H1 (cell line): ENCODE measurements at regions not wholly inside any gene's neighbourhood (a gene's known extent, or its start where the extent isn't known, plus 50 kb on each side); places are given as distances from the start of the nearest gene placed in this dataset.

Experiments used
- CTCF ChIA-PET: fragments of 300-600 bp; sonication (Branson Sonifier 250); formaldehyde crosslinking; loops from one replicate; lab custom pipeline; 2021; ENCODE audit not compliant: partially characterized antibody; lab: Charles Lee
- POLR2A ChIA-PET: fragments of 300-600 bp; sonication (Branson Sonifier 250); formaldehyde crosslinking; loops from one replicate; lab custom pipeline; 2021; ENCODE audit warnings: inconsistent platforms; ENCODE audit not compliant: partially characterized antibody; lab: Charles Lee
- DNase-seq, 2 experiments: peaks; one replicate each; pipeline versions ENCODE4 v3.0.0 to v3.0.0-alpha.2; 2010 to 2022; ENCODE audit warnings: low spot score in 2 of 2, low read depth in 1 of 2, mixed read lengths in 1 of 2
- FAIRE-seq: peaks from 2 replicates; lab custom pipeline; 2011; peaks lifted over from hg19 to GRCh38; lab: Jason Lieb, UNC
- H2AFZ ChIP-seq: 2 replicates; pipeline ENCODE4 v1.8.1; 2012; ENCODE audit warnings: low read length, inconsistent platforms
- H2AK5ac ChIP-seq: 2 replicates; pipeline ENCODE4 v1.6.1; 2013; ENCODE audit warnings: low read depth, low read length
- H2BK120ac ChIP-seq: replicated peaks from 2 replicates; pipeline ENCODE3; 2013; ENCODE audit warnings: low read depth, low read length, inconsistent platforms
- H2BK12ac ChIP-seq: 2 replicates; pipeline ENCODE4 v1.6.1; 2013; ENCODE audit warnings: low read depth, low read length
- H2BK15ac ChIP-seq: 2 replicates; pipeline ENCODE4 v1.6.1; 2013; ENCODE audit warnings: low read length
- H2BK20ac ChIP-seq: 2 replicates; pipeline ENCODE4 v1.6.1; 2013; ENCODE audit warnings: low read length
- H2BK5ac ChIP-seq: 2 replicates; pipeline ENCODE4 v1.6.1; 2013; ENCODE audit warnings: low read depth, low read length
- H3K14ac ChIP-seq: 2 replicates; pipeline ENCODE4 v1.6.1; 2013; ENCODE audit warnings: inconsistent platforms; ENCODE audit not compliant: insufficient read length
- H3K18ac ChIP-seq: 2 replicates; pipeline ENCODE4 v1.6.1; 2013; ENCODE audit warnings: low read length; ENCODE audit errors: extremely low read depth
- H3K23ac ChIP-seq: 2 replicates; pipeline ENCODE4 v1.6.1; 2013; ENCODE audit warnings: inconsistent platforms; ENCODE audit not compliant: insufficient read length
- H3K23me2 ChIP-seq: 2 replicates; pipeline ENCODE4 v1.6.1; 2013; ENCODE audit warnings: low read depth, low read length
- H3K27ac ChIP-seq: 2 replicates; pipeline ENCODE4 v1.6.1; 2011; ENCODE audit warnings: low read depth, low read length, inconsistent platforms
- H3K27me3 ChIP-seq, 4 experiments: replicated peaks in 1 of 4; 1 replicate in 1 of 4; 2 replicates in 3 of 4; pipeline versions ENCODE4 v1.6.1 to v1.8.1; 2011 to 2013; ENCODE audit warnings: low read length in 3 of 4, mild to moderate bottlenecking in 3 of 4, inconsistent platforms in 2 of 4, mixed read lengths in 2 of 4, moderate library complexity in 1 of 4; ENCODE audit not compliant: control insufficient read depth in 3 of 4, insufficient read depth in 3 of 4; ENCODE audit errors: extremely low read depth in 1 of 4
- H3K36me3 ChIP-seq, 4 experiments: 2 replicates each; pipeline versions ENCODE4 v1.6.1 to v1.8.1; 2011 to 2013; ENCODE audit warnings: mild to moderate bottlenecking in 4 of 4, low read length in 3 of 4, moderate library complexity in 2 of 4, control low read depth in 1 of 4, inconsistent platforms in 1 of 4; ENCODE audit not compliant: insufficient read depth in 4 of 4, control insufficient read depth in 2 of 4
- H3K4ac ChIP-seq: replicated peaks from 2 replicates; pipeline ENCODE3; 2013; ENCODE audit warnings: low read length, low read depth, mixed read lengths, inconsistent platforms; ENCODE audit not compliant: insufficient read length
- H3K4me1 ChIP-seq, 4 experiments: replicated peaks in 1 of 4; 1 replicate in 1 of 4; 2 replicates in 3 of 4; pipeline versions ENCODE4 v1.6.1 to v1.8.1; 2011 to 2013; ENCODE audit warnings: low read length in 3 of 4, inconsistent platforms in 2 of 4, mixed read lengths in 1 of 4; ENCODE audit not compliant: insufficient read depth in 4 of 4, control insufficient read depth in 3 of 4
- H3K4me2 ChIP-seq, 2 experiments: 2 replicates each; pipeline versions ENCODE4 v1.6.1 to v1.8.1; 2011 to 2013; ENCODE audit warnings: low read depth in 2 of 2, low read length in 2 of 2, control low read depth in 1 of 2, inconsistent platforms in 1 of 2, mild to moderate bottlenecking in 1 of 2; ENCODE audit not compliant: insufficient read depth in 1 of 2
- H3K4me3 ChIP-seq, 4 experiments: fragments of 200-600, 300-600 bp in 1 of 4; sonication (generic), shearing (Covaris generic), sonication (Bioruptor Twin) in 1 of 4; 2 replicates each; pipeline versions ENCODE4 v1.5.1 to v1.8.1; 2011 to 2016; ENCODE audit warnings: low read length in 4 of 4, low read depth in 3 of 4, control low read depth in 2 of 4, inconsistent platforms in 2 of 4, mild to moderate bottlenecking in 2 of 4, mixed read lengths in 1 of 4, moderate library complexity in 1 of 4; ENCODE audit not compliant: insufficient read depth in 2 of 4; ENCODE audit errors: extremely low read depth in 1 of 4
- H3K56ac ChIP-seq: replicated peaks from 2 replicates; pipeline ENCODE3; 2013; ENCODE audit warnings: low read depth, mild to moderate bottlenecking, mixed read lengths, low read length, inconsistent platforms; ENCODE audit not compliant: insufficient read length
- H3K79me1 ChIP-seq: 2 replicates; pipeline ENCODE4 v1.6.1; 2013; ENCODE audit warnings: low read depth, low read length, control low read depth
- H3K79me2 ChIP-seq, 2 experiments: 2 replicates each; pipeline versions ENCODE4 v1.6.1 to v1.8.1; 2012 to 2013; ENCODE audit warnings: low read length in 2 of 2, mild to moderate bottlenecking in 2 of 2, inconsistent platforms in 1 of 2; ENCODE audit not compliant: insufficient read depth in 2 of 2, control insufficient read depth in 1 of 2
- H3K9ac ChIP-seq, 4 experiments: replicated peaks in 1 of 4; 1 replicate in 1 of 4; 2 replicates in 3 of 4; pipeline versions ENCODE4 v1.6.1 to v1.8.1; 2011 to 2013; ENCODE audit warnings: low read depth in 3 of 4, low read length in 3 of 4, control low read depth in 2 of 4, mild to moderate bottlenecking in 2 of 4, moderate library complexity in 2 of 4, inconsistent platforms in 1 of 4; ENCODE audit errors: extremely low read depth in 1 of 4
- H3K9me3 ChIP-seq, 2 experiments: 2 replicates each; pipeline versions ENCODE4 v1.6.1 to v1.8.1; 2012 to 2013; ENCODE audit warnings: mild to moderate bottlenecking in 2 of 2, moderate library complexity in 2 of 2, control low read depth in 1 of 2, inconsistent platforms in 1 of 2, low read depth in 1 of 2, low read length in 1 of 2, mixed read lengths in 1 of 2; ENCODE audit not compliant: insufficient read depth in 2 of 2
- H4K20me1 ChIP-seq, 2 experiments: replicated peaks in 1 of 2; 2 replicates each; pipeline versions ENCODE3 to v1.8.1; 2011 to 2013; ENCODE audit warnings: inconsistent platforms in 2 of 2, low read length in 2 of 2, mild to moderate bottlenecking in 1 of 2; ENCODE audit not compliant: insufficient read depth in 2 of 2, control insufficient read depth in 1 of 2
- H4K5ac ChIP-seq: 2 replicates; pipeline ENCODE4 v1.6.1; 2013; ENCODE audit warnings: low read length, low read depth, mixed read lengths, inconsistent platforms; ENCODE audit not compliant: insufficient read length
- H4K8ac ChIP-seq: 2 replicates; pipeline ENCODE4 v1.8.0; 2013; ENCODE audit warnings: mild to moderate bottlenecking, moderate library complexity, low read length, inconsistent platforms; ENCODE audit not compliant: insufficient read depth; ENCODE audit errors: extremely low read depth
- H4K91ac ChIP-seq: replicated peaks from 2 replicates; pipeline ENCODE3; 2013; ENCODE audit warnings: low read length, mixed read lengths, inconsistent platforms; ENCODE audit not compliant: insufficient read length
- ATF2 ChIP-seq: IDR thresholded peaks from 2 replicates; pipeline ENCODE4 v1.6.1; 2012; ENCODE audit warnings: low read length, inconsistent platforms
- ATF3 ChIP-seq: IDR thresholded peaks from 2 replicates; pipeline ENCODE4 v1.6.1; 2011; ENCODE audit warnings: low read depth, mild to moderate bottlenecking, low read length; ENCODE audit not compliant: insufficient read depth
- CBX8 ChIP-seq: fragments of 300-800, 300-1000 bp; sonication (generic); IDR thresholded peaks from 2 replicates; pipeline ENCODE4 v1.7.1; 2016; ENCODE audit warnings: low read depth, low read length, borderline replicate concordance
- NANOG ChIP-seq: IDR thresholded peaks from 2 replicates; pipeline ENCODE4 v1.6.1; 2011; ENCODE audit warnings: low read length, low read depth, mild to moderate bottlenecking, inconsistent platforms; ENCODE audit not compliant: insufficient read depth, poor library complexity, severe bottlenecking
- RFX5 ChIP-seq: IDR thresholded peaks from 2 replicates; pipeline ENCODE4 v1.6.1; 2011; ENCODE audit warnings: low read depth, low read length, improper control_type of control experiment, borderline replicate concordance
- SIX5 ChIP-seq: IDR thresholded peaks from 2 replicates; pipeline ENCODE4 v1.6.1; 2011; ENCODE audit warnings: mild to moderate bottlenecking, low read depth, low read length
- SP1 ChIP-seq: IDR thresholded peaks from 2 replicates; pipeline ENCODE4 v1.6.1; 2011; ENCODE audit warnings: low read depth, low read length
- WGBS, 2 experiments: shearing (Covaris generic) in 1 of 2; methylation state at CpG; one replicate each; pipeline versions ENCODE4 v1.1.6 to v1.1.7; 2013 to 2015; ENCODE audit warnings: low lambda C conversion rate in 2 of 2, mixed read lengths in 2 of 2, inconsistent platforms in 1 of 2, low coverage in 1 of 2, missing lambda C conversion rate in 1 of 2; ENCODE audit not compliant: insufficient replicate concordance in 2 of 2, insufficient coverage in 1 of 2, insufficient read length in 1 of 2; ENCODE audit errors: extremely low coverage in 1 of 2, missing lambda C conversion rate in 1 of 2; 5-methylcytosine and 5-hydroxymethylcytosine counted together

GRCh38 chr14:98792171-98792570 is 479.8 kb downstream of the BCL11B start:
- H3K79me1 ChIP-seq, result no peaks in the 10 kb centered on the region
- H3K56ac ChIP-seq, result no peak overlapping the region
- H3K23ac ChIP-seq, result no peak overlapping the region
- H4K8ac ChIP-seq, result no peak overlapping the region
- no peak overlapping the region for H3K9ac ChIP-seq
- WGBS, 2 experiments, result 92% methylated on average over 1 of the region's 1 CpG; no CpG with 5 or more reads in 1 of the 2 experiments
- POLR2A ChIA-PET, result no interaction called here
- CTCF ChIA-PET, result no interaction called here
- H2BK15ac ChIP-seq, result no peak overlapping the region
- no peak overlapping the region for H2AK5ac ChIP-seq
- FAIRE-seq (no peak), DNase-seq (no peak)
- no peak overlapping the region for H2BK20ac ChIP-seq
- H3K9me3 ChIP-seq, result no peaks in the 10 kb centered on the region; a peak in 1 of 4 replicates
- H3K4me2 ChIP-seq, result no peak overlapping the region
- H3K36me3 ChIP-seq, result no peaks in the 10 kb centered on the region
- no peaks in the 10 kb centered on the region for H3K23me2 ChIP-seq
- H4K5ac ChIP-seq, result no peak overlapping the region
- no peak overlapping the region for H3K4ac ChIP-seq
- H2AFZ ChIP-seq, result no peak overlapping the region
- no peak overlapping the region for H3K4me3 ChIP-seq
- H3K4me1 ChIP-seq, result no peaks in the 10 kb centered on the region
- no peaks in the 10 kb centered on the region for H3K79me2 ChIP-seq
- H4K20me1 ChIP-seq, result no peaks in the 10 kb centered on the region
- H2BK12ac ChIP-seq, result no peak overlapping the region
- H4K91ac ChIP-seq, result no peak overlapping the region
- no peak overlapping the region for H2BK120ac ChIP-seq
- no peak overlapping the region for H3K18ac ChIP-seq
- no peak overlapping the region for H3K14ac ChIP-seq
- no peak overlapping the region for H2BK5ac ChIP-seq
- no peak overlapping the region for H3K27ac ChIP-seq
- H3K27me3 ChIP-seq, result no peaks in the 10 kb centered on the region
- TF ChIP-seq CBX8 (no peak), SP1 (no peak), SIX5 (no peak), ATF2 (no peak), NANOG (no peak), RFX5 (no peak), ATF3 (no peak)
